Neural progenitor cell (in vitro differentiated cells): ENCODE measurements at regions not wholly inside any gene's neighbourhood (a gene's known extent, or its start where the extent isn't known, plus 50 kb on each side); places are given as distances from the start of the nearest gene placed in this dataset.

Experiments used
- DNase-seq: peaks from one replicate; pipeline ENCODE4 v3.0.0-alpha.2; 2016; ENCODE audit warnings: low spot score
- H2AFZ ChIP-seq: fragments of 200-600 bp; sonication (generic); replicated peaks from 2 replicates; pipeline ENCODE4 v1.6.1; 2016; ENCODE audit warnings: antibody characterized with exemption
- H3F3A ChIP-seq: fragments of 200-600 bp; sonication (generic); 2 replicates; pipeline ENCODE4 v1.6.1; 2016; ENCODE audit warnings: antibody characterized with exemption, low read depth
- H3K27ac ChIP-seq: fragments of 200-600 bp; sonication (generic); 2 replicates; pipeline ENCODE4 v1.5.1; 2016; ENCODE audit warnings: mild to moderate bottlenecking
- H3K27me3 ChIP-seq: fragments of 200-600 bp; sonication (generic); 2 replicates; pipeline ENCODE4 v1.6.1; 2016; ENCODE audit warnings: mild to moderate bottlenecking, moderate library complexity
- H3K36me3 ChIP-seq: fragments of 200-600 bp; sonication (generic); 2 replicates; pipeline ENCODE4 v1.5.1; 2016
- H3K4me1 ChIP-seq: fragments of 200-600 bp; sonication (generic); 2 replicates; pipeline ENCODE4 v1.6.1; 2016; ENCODE audit warnings: mixed run types
- H3K4me2 ChIP-seq: fragments of 200-600 bp; sonication (generic); 2 replicates; pipeline ENCODE4 v1.6.1; 2016
- H3K4me3 ChIP-seq: fragments of 200-600 bp; sonication (generic); 2 replicates; pipeline ENCODE4 v1.5.1; 2016
- H3K79me2 ChIP-seq: fragments of 200-600 bp; sonication (generic); 2 replicates; pipeline ENCODE4 v1.6.1; 2016; ENCODE audit warnings: low read depth
- H3K9ac ChIP-seq: fragments of 200-600 bp; sonication (generic); 2 replicates; pipeline ENCODE4 v1.6.1; 2016
- H3K9me3 ChIP-seq: fragments of 200-600 bp; sonication (generic); 2 replicates; pipeline ENCODE4 v1.5.1; 2016; ENCODE audit warnings: low read depth
- H4K20me1 ChIP-seq: fragments of 200-600 bp; sonication (generic); 2 replicates; pipeline ENCODE4 v1.6.1; 2016; ENCODE audit warnings: low read depth
- H3K27ac Mint-ChIP-seq: 3 replicates; pipeline ENCODE4 v1.8.0; 2021; ENCODE audit warnings: mixed read lengths
- H3K27me3 Mint-ChIP-seq: 2 replicates; pipeline ENCODE4 v1.8.0; 2022; ENCODE audit warnings: low read depth, mild to moderate bottlenecking, inconsistent platforms, moderate library complexity, mixed read lengths; ENCODE audit not compliant: insufficient read depth
- H3K36me3 Mint-ChIP-seq: 3 replicates; pipeline ENCODE4 v1.8.0; 2021; ENCODE audit warnings: mixed read lengths
- H3K4me1 Mint-ChIP-seq: 3 replicates; pipeline ENCODE4 v1.8.0; 2021; ENCODE audit warnings: mixed read lengths
- H3K4me3 Mint-ChIP-seq: 3 replicates; pipeline ENCODE4 v1.8.0; 2021; ENCODE audit warnings: mild to moderate bottlenecking, moderate library complexity, mixed read lengths
- H3K9me3 Mint-ChIP-seq: 3 replicates; pipeline ENCODE4 v1.8.0; 2020; ENCODE audit warnings: mixed read lengths
- EZH2 ChIP-seq: fragments of 200-600 bp; sonication (generic); IDR thresholded peaks from 2 replicates; pipeline ENCODE4 v1.6.1; 2017; ENCODE audit warnings: antibody characterized with exemption, mild to moderate bottlenecking, moderate library complexity
- EZH2phosphoT487 ChIP-seq: fragments of 200-600 bp; sonication (generic); IDR thresholded peaks from 2 replicates; pipeline ENCODE4 v1.6.1; 2017; ENCODE audit warnings: antibody characterized with exemption
- TF ChIP-seq, protein P1 (sequence below): fragments of 200-600 bp; sonication (generic); IDR thresholded peaks from 2 replicates; pipeline ENCODE4 v1.5.1; 2017; ENCODE audit warnings: antibody characterized with exemption, mild to moderate bottlenecking

DNA sequence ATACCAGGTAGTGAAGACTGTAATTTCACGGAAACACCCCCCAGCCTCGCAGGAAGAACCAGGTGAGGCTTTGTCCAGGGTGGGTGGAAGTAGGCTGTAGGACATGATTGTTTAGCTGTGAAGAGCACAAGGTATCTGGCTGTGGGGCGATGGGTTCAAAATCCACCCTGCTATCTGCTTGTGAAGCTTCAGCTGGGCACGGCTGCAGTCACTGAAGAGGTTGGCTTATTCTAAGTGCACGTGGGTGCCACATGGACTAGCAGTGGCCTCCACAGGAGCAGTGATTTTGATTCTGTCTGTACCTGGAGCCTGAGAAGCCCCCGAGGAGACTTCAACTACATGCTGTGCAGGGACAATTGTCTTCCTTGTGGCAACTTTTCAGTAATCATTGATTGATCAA, 254.1 kb downstream of the FGF9 start:
- TF ChIP-seq EZH2 (no peak), EZH2phosphoT487 (no peak)
- TF ChIP-seq, protein P1, sequence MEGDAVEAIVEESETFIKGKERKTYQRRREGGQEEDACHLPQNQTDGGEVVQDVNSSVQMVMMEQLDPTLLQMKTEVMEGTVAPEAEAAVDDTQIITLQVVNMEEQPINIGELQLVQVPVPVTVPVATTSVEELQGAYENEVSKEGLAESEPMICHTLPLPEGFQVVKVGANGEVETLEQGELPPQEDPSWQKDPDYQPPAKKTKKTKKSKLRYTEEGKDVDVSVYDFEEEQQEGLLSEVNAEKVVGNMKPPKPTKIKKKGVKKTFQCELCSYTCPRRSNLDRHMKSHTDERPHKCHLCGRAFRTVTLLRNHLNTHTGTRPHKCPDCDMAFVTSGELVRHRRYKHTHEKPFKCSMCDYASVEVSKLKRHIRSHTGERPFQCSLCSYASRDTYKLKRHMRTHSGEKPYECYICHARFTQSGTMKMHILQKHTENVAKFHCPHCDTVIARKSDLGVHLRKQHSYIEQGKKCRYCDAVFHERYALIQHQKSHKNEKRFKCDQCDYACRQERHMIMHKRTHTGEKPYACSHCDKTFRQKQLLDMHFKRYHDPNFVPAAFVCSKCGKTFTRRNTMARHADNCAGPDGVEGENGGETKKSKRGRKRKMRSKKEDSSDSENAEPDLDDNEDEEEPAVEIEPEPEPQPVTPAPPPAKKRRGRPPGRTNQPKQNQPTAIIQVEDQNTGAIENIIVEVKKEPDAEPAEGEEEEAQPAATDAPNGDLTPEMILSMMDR = no peak
- H3K4me2 ChIP-seq = no peak overlapping the region
- H3K4me3 ChIP-seq = no peak overlapping the region
- DNase-seq = no peak
- Mint-ChIP-seq H3K27ac (no peak overlapping the region), H3K27me3 (peaks cover 7% of the 10 kb centered on the region), H3K4me1 (no peaks in the 10 kb centered on the region), H3K4me3 (no peak overlapping the region), H3K9me3 (no peaks in the 10 kb centered on the region), H3K36me3 (no peaks in the 10 kb centered on the region)
- H3K79me2 ChIP-seq = no peaks in the 10 kb centered on the region
- H4K20me1 ChIP-seq = no peaks in the 10 kb centered on the region
- no peaks in the 10 kb centered on the region for H3K9me3 ChIP-seq
- no peaks in the 10 kb centered on the region for H3F3A ChIP-seq
- H2AFZ ChIP-seq = no peak overlapping the region
- H3K9ac ChIP-seq = no peak overlapping the region
- no peaks in the 10 kb centered on the region for H3K36me3 ChIP-seq
- H3K4me1 ChIP-seq = peaks cover 8% of the 10 kb centered on the region
- no peaks in the 10 kb centered on the region for H3K27me3 ChIP-seq
- H3K27ac ChIP-seq = no peak overlapping the region

DNA sequence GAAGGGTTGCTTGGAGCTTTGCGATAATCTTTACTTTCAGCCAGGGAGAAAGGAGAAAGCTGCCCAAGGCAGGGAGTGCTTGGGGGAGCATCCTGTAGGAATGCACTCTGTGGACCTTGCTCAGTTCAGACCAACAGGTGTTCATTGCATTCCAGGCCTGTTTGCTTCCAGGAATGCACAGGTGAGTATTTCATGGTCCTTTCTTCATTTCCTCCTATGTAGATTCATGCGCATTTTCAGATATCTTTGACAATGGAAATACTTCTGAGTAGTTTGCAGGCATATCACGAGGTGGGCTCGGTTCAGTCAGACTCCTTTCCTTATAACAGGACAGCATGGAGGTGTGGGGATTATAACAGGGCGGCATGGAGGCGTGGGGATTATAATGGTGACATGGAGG, 254.8 kb downstream of the FGF9 start:
- H3K27me3 ChIP-seq = no peaks in the 10 kb centered on the region
- no peak for DNase-seq
- Mint-ChIP-seq H3K36me3 (no peaks in the 10 kb centered on the region), H3K9me3 (no peaks in the 10 kb centered on the region), H3K4me3 (peak overlapping the region; percentile 46), H3K4me1 (peaks cover 3% of the 10 kb centered on the region), H3K27me3 (peaks cover 10% of the 10 kb centered on the region), H3K27ac (no peak overlapping the region)
- H4K20me1 ChIP-seq = no peaks in the 10 kb centered on the region
- no peak overlapping the region for H3K9ac ChIP-seq
- no peaks in the 10 kb centered on the region for H3K9me3 ChIP-seq
- H3K4me2 ChIP-seq = no peak overlapping the region
- peaks cover 8% of the 10 kb centered on the region for H3K4me1 ChIP-seq
- no peak overlapping the region for H3K4me3 ChIP-seq
- no peak overlapping the region for H3K27ac ChIP-seq
- no peaks in the 10 kb centered on the region for H3K79me2 ChIP-seq
- TF ChIP-seq, protein P1 = no peak
- TF ChIP-seq EZH2 = no peak
- TF ChIP-seq EZH2phosphoT487 = no peak
- no peaks in the 10 kb centered on the region for H3K36me3 ChIP-seq
- no peaks in the 10 kb centered on the region for H3F3A ChIP-seq
- no peak overlapping the region for H2AFZ ChIP-seq

DNA sequence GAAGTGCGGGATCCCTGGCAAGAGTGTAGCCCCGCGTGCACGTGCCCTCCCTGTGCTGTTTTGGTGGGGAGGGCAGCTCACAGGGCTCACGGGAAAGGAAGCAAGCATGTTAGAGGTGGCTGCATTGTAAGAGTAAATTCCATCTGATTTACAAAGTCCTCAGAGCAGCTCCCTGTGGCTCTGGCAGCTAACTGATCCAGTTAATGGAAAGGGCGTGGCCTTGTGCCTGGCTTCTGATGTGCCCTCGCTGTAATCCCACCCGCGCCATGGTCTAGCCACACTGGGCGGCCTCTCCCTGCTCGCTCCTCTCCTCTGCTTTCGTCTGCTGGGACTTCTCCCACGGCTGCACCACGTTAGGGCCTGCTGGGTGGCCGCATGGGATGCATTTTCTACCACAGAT, 258.5 kb downstream of the FGF9 start:
- no peaks in the 10 kb centered on the region for H3K36me3 Mint-ChIP-seq
- H3K4me1 Mint-ChIP-seq = peaks cover 3% of the 10 kb centered on the region
- DNase-seq = peak; percentile 56
- no peaks in the 10 kb centered on the region for H4K20me1 ChIP-seq
- H3K27me3 ChIP-seq = no peaks in the 10 kb centered on the region
- no peaks in the 10 kb centered on the region for H3F3A ChIP-seq
- H3K4me3 Mint-ChIP-seq = no peak overlapping the region
- H3K27ac ChIP-seq = no peak overlapping the region
- no peak overlapping the region for H3K9ac ChIP-seq
- no peak overlapping the region for H3K4me3 ChIP-seq
- H2AFZ ChIP-seq = peak overlapping the region; percentile 6
- H3K4me1 ChIP-seq = peaks cover 8% of the 10 kb centered on the region
- H3K36me3 ChIP-seq = no peaks in the 10 kb centered on the region
- peaks cover 10% of the 10 kb centered on the region for H3K27me3 Mint-ChIP-seq
- no peak overlapping the region for H3K4me2 ChIP-seq
- H3K9me3 ChIP-seq = no peaks in the 10 kb centered on the region
- TF ChIP-seq, protein P1 = no peak
- TF ChIP-seq EZH2phosphoT487 = no peak
- no peak for TF ChIP-seq EZH2
- no peaks in the 10 kb centered on the region for H3K9me3 Mint-ChIP-seq
- H3K79me2 ChIP-seq = no peaks in the 10 kb centered on the region
- H3K27ac Mint-ChIP-seq = no peak overlapping the region

DNA sequence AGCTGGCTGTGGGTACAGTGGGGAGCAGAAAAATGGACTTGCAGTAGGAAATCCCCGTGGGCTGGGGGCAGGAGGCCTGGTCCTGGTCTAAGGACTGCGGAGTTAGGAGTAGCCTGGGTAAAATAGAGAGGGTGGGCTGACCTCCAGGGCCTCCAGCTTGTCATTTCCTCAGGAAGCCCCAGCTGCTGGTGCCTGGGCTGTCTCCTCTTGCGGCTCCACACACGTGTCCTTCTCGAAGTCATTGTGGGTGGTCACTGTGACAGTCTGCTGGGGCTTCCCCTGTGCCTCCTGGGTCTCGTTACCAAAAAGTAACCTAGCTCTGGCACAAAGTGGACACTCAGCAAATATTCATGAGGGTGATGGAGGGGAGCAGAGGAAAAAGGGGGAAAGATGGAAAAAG, 259.7 kb downstream of the FGF9 start:
- no peaks in the 10 kb centered on the region for H3K27me3 ChIP-seq
- H3K79me2 ChIP-seq = no peaks in the 10 kb centered on the region
- no peak overlapping the region for H3K4me3 ChIP-seq
- peaks cover 3% of the 10 kb centered on the region for H3K4me1 Mint-ChIP-seq
- TF ChIP-seq, protein P1 = no peak
- TF ChIP-seq EZH2phosphoT487 = no peak
- TF ChIP-seq EZH2 = no peak
- H2AFZ ChIP-seq = no peak overlapping the region
- no peak overlapping the region for H3K4me3 Mint-ChIP-seq
- H3K27me3 Mint-ChIP-seq = peaks cover 7% of the 10 kb centered on the region
- H3K27ac ChIP-seq = no peak overlapping the region
- DNase-seq = no peak
- no peaks in the 10 kb centered on the region for H3K36me3 Mint-ChIP-seq
- H3F3A ChIP-seq = no peaks in the 10 kb centered on the region
- no peak overlapping the region for H3K9ac ChIP-seq
- no peak overlapping the region for H3K4me2 ChIP-seq
- no peak overlapping the region for H3K27ac Mint-ChIP-seq
- no peaks in the 10 kb centered on the region for H4K20me1 ChIP-seq
- no peaks in the 10 kb centered on the region for H3K36me3 ChIP-seq
- no peaks in the 10 kb centered on the region for H3K9me3 ChIP-seq
- no peaks in the 10 kb centered on the region for H3K9me3 Mint-ChIP-seq
- H3K4me1 ChIP-seq = peaks cover 8% of the 10 kb centered on the region
